PFSK-1 (cell line): ENCODE measurements at regions not wholly inside any gene's neighbourhood (a gene's known extent, or its start where the extent isn't known, plus 50 kb on each side); places are given as distances from the start of the nearest gene placed in this dataset.

Source experiments
- FOXP2 ChIP-seq: optimal IDR thresholded peaks from 2 replicates; pipeline ENCODE3; 2011; ENCODE audit warnings: borderline replicate concordance, control low read depth, inconsistent platforms; ENCODE audit not compliant: insufficient read depth; ENCODE audit errors: extremely low read length, extremely low read depth
- POLR2AphosphoS5 ChIP-seq: IDR thresholded peaks from 2 replicates; pipeline ENCODE4 v1.6.1; 2012; ENCODE audit warnings: low read depth, mild to moderate bottlenecking, control low read depth, low read length, moderate library complexity
- SIN3A ChIP-seq: IDR thresholded peaks from 2 replicates; pipeline ENCODE4 v1.6.1; 2012; ENCODE audit warnings: mild to moderate bottlenecking, low read length, moderate library complexity, borderline replicate concordance; ENCODE audit not compliant: insufficient read depth
- TAF1 ChIP-seq: IDR thresholded peaks from 2 replicates; pipeline ENCODE4 v1.6.1; 2012; ENCODE audit warnings: low read length, control low read depth, borderline replicate concordance; ENCODE audit not compliant: insufficient read depth
- TF ChIP-seq, protein P1 (sequence below), 2 experiments: IDR thresholded peaks; 2 replicates each; pipeline versions ENCODE4 v1.6.1 to v1.8.0; 2011 to 2012; ENCODE audit warnings: low read depth in 2 of 2, low read length in 2 of 2, control low read depth in 1 of 2, inconsistent platforms in 1 of 2, mild to moderate bottlenecking in 1 of 2, moderate library complexity in 1 of 2; ENCODE audit not compliant: insufficient read depth in 1 of 2

DNA sequence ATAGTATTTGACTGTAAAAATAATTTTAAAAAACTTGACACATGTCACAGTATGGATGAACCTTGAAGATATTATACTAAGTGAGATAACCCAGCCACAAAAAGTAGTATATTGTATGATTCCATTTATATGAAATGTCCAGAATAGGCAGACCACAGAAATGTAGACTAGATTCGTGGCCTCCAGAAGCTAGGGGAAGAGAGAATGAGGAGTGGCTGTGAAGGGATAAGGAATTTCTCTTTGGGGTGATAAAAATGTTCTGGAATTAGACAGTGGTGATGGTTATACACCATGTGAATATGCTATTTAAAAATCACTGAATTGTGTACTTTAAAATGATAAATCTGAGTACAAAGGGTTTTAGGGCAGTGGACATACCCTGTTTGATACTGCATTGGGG, 253.1 kb upstream of the DYNLRB2 start:
- TF ChIP-seq, protein P1, sequence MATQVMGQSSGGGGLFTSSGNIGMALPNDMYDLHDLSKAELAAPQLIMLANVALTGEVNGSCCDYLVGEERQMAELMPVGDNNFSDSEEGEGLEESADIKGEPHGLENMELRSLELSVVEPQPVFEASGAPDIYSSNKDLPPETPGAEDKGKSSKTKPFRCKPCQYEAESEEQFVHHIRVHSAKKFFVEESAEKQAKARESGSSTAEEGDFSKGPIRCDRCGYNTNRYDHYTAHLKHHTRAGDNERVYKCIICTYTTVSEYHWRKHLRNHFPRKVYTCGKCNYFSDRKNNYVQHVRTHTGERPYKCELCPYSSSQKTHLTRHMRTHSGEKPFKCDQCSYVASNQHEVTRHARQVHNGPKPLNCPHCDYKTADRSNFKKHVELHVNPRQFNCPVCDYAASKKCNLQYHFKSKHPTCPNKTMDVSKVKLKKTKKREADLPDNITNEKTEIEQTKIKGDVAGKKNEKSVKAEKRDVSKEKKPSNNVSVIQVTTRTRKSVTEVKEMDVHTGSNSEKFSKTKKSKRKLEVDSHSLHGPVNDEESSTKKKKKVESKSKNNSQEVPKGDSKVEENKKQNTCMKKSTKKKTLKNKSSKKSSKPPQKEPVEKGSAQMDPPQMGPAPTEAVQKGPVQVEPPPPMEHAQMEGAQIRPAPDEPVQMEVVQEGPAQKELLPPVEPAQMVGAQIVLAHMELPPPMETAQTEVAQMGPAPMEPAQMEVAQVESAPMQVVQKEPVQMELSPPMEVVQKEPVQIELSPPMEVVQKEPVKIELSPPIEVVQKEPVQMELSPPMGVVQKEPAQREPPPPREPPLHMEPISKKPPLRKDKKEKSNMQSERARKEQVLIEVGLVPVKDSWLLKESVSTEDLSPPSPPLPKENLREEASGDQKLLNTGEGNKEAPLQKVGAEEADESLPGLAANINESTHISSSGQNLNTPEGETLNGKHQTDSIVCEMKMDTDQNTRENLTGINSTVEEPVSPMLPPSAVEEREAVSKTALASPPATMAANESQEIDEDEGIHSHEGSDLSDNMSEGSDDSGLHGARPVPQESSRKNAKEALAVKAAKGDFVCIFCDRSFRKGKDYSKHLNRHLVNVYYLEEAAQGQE (IDR thresholded peaks at IDR 0.05; ENCODE audit: insufficient read depth in 1 of 2, low read depth in 2 of 2, low read length in 2 of 2), result no peak
- TF ChIP-seq FOXP2, result no peak

DNA sequence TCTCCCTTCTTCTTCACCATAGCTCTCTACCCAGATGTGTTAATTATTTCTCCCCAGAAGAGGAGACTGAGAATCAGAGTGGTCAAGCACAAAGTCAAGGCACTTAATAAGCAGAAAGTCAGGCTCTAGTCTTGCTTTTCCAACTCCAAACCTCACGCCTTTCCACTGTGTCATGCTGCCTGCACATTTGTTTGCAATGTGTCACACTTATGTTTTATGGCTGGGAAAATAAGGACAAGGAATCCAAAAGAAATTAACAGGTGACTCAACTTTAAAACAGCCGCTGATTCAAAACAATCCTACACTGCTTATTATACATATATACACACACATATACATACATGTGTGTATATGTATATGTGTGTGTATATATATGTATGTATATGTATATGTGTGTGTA, 255.7 kb upstream of the DYNLRB2 start:
- TF ChIP-seq SIN3A (no peak), FOXP2 (no peak), POLR2AphosphoS5 (no peak), TAF1 (no peak)
- TF ChIP-seq, protein P1 (IDR thresholded peaks at IDR 0.05; ENCODE audit: insufficient read depth in 1 of 2, low read depth in 2 of 2, low read length in 2 of 2), result no peak

DNA sequence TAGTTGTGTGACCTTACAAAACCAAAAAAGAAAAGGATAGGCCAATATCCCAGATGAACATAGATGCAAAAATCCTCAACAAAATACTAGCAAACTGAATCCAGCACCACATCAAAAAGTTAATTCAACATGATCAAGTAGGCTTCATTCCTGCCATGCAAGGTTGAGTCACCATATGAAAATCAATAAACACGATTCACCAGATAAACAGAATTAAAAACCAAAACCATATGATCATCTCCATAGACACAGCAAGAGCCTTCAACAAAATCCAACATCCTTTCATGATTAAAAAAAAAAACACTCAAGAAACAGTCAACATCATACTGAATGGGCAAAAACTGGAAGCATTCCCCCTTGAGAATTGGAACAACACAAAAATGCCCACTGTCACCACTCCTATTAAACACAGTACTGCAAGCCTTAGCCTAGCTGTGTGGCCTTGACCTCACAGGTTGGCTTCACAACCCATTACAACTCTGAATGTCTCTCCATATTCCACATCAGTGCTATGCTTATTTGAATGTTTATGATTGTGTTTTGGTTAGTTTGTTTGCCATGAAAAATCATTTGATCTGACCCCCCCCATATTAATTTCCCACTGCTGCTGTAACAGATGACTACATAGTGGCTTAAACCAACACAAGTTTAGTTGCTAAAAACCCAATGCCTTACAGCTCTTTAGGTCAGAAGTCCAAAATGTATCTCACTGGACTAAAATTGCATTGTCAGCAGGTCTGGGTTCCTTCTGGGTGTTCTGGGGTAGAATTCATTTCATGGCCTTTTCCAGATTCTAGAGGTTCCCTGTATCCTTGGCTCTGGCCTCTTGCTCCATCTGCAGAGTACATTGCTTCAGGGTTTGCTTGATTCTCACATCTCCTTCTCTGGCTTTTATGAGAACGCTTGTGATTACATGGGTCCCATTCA, 257.1 kb upstream of the DYNLRB2 start:
- TF ChIP-seq TAF1, result no peak
- TF ChIP-seq, protein P1 (IDR thresholded peaks at IDR 0.05; ENCODE audit: insufficient read depth in 1 of 2, low read depth in 2 of 2, low read length in 2 of 2), result no peak
- no peak for TF ChIP-seq POLR2AphosphoS5
- no peak for TF ChIP-seq SIN3A
- no peak for TF ChIP-seq FOXP2

DNA sequence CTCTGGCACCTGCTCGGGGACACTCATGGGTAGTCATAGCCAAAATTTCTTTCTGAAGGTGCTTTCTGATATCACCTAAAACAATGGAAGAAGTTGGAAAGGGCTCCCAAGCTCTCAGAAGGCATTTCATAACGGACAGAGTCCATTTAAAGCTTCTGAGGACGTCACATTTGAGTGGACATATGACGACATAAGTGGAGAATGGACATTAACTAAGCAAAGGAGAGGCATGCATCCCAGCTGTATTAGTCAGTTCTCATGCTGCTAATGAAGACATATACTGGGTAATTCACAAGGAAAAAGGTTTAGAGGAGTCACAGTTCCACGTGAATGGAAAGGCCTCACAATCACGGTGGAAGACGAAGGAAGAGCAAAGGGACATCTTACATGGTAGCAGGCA, 260.2 kb upstream of the DYNLRB2 start:
- TF ChIP-seq POLR2AphosphoS5 (no peak), TAF1 (no peak), FOXP2 (no peak), SIN3A (no peak)
- TF ChIP-seq, protein P1 (IDR thresholded peaks at IDR 0.05; ENCODE audit: insufficient read depth in 1 of 2, low read depth in 2 of 2, low read length in 2 of 2), result no peak

DNA sequence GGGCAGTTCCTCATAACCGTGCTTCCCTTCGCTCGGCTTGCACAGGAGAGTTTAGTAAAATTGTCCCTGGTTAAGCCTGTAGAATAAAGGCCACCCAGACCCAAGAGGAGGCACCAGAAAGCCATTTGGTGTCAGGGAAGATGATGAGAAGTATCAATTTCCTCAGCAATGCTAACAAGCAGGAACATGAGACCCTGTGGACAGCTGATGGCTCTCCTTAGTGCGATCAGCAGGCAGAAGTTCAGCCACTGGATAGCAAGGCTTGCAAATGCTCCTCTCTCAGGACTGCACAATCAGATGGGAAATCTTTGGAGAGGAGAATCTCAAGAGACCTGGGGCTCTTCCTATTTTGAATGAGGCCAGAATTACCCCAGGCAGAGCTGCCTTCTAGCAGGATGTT, 261.1 kb upstream of the DYNLRB2 start:
- TF ChIP-seq POLR2AphosphoS5 (no peak), FOXP2 (no peak), TAF1 (no peak), SIN3A (no peak)
- TF ChIP-seq, protein P1 (IDR thresholded peaks at IDR 0.05; ENCODE audit: insufficient read depth in 1 of 2, low read depth in 2 of 2, low read length in 2 of 2), result no peak
